K562 (cell line): ENCODE measurements at regions not wholly inside any gene's neighbourhood (a gene's known extent, or its start where the extent isn't known, plus 50 kb on each side); places are given as distances from the start of the nearest gene placed in this dataset.

ENCODE experiments used
- ATAC-seq: fragments of 200-7000 bp; cut with Tn5 transposase; 3 replicates; pipeline ENCODE4 v1.9.1; 2020; ENCODE audit warnings: moderate library complexity
- BruUV-seq: library from RNA; stranded (reverse); fragments of 400-500 nt; replicated peaks from 2 replicates; lab custom pipeline; 2021; lab: Mats Ljungman, UMichigan
- CTCF ChIA-PET: fragments of 300-600 bp; formaldehyde crosslinking; extraction: SDS; loops from one replicate; lab custom pipeline; 2021; ENCODE audit warnings: low intra/inter-chr PET ratio; lab: Yijun Ruan, JAX
- POLR2A ChIA-PET: fragments of 300-600, 350-650 bp; sonication (Branson Sonifier 250); formaldehyde crosslinking; extraction: SDS; loops from one replicate; lab custom pipeline; 2021; ENCODE audit warnings: antibody characterized with exemption, inconsistent platforms; lab: Yijun Ruan, JAX
- DNase-seq, 4 experiments: peaks; one replicate each; pipeline versions ENCODE4 v3.0.0 to v3.0.0-alpha.2; 2011 to 2018; ENCODE audit warnings: low spot score in 3 of 4, mixed read lengths in 3 of 4; ENCODE audit errors: extremely low read depth in 1 of 4
- FAIRE-seq: peaks from 2 replicates; lab custom pipeline; 2011; peaks lifted over from hg19 to GRCh38; lab: Jason Lieb, UNC
- H2AFZ ChIP-seq: 2 replicates; pipeline ENCODE4 v1.6.0; 2011; ENCODE audit warnings: low read depth, low read length, control low read depth, inconsistent platforms
- H3K27ac ChIP-seq: fragments of 200-600 bp; 3 replicates; pipeline ENCODE4 v1.8.0; 2011; ENCODE audit warnings: low read depth, mild to moderate bottlenecking, control low read depth, inconsistent platforms, low read length, moderate library complexity, mixed read lengths; ENCODE audit errors: extremely low read depth
- H3K27me3 ChIP-seq, 2 experiments: fragments of 300-600 bp in 1 of 2; 2 replicates in 1 of 2; 3 replicates in 1 of 2; pipeline versions ENCODE4 v1.6.0 to v1.8.0; 2011; ENCODE audit warnings: inconsistent platforms in 2 of 2, low read length in 2 of 2, mild to moderate bottlenecking in 1 of 2, mixed read lengths in 1 of 2, moderate library complexity in 1 of 2; ENCODE audit not compliant: control insufficient read depth in 2 of 2, insufficient read depth in 2 of 2
- H3K36me3 ChIP-seq: fragments of 300-600 bp; 3 replicates; pipeline ENCODE4 v1.8.0; 2011; ENCODE audit warnings: mild to moderate bottlenecking, low read length, inconsistent platforms; ENCODE audit not compliant: control insufficient read depth, insufficient read depth
- H3K4me1 ChIP-seq, 2 experiments: fragments of 200-600 bp in 1 of 2; replicated peaks in 1 of 2; 2 replicates in 1 of 2; 3 replicates in 1 of 2; pipeline versions ENCODE4 v1.5.1 to v1.8.0; 2011; ENCODE audit warnings: inconsistent platforms in 2 of 2, low read length in 2 of 2, mild to moderate bottlenecking in 1 of 2, mixed read lengths in 1 of 2, moderate library complexity in 1 of 2; ENCODE audit not compliant: control insufficient read depth in 2 of 2, insufficient read depth in 2 of 2
- H3K4me2 ChIP-seq: 2 replicates; pipeline ENCODE4 v1.6.1; 2011; ENCODE audit warnings: low read length, control low read depth, inconsistent platforms, mixed read lengths; ENCODE audit not compliant: insufficient read depth
- H3K4me3 ChIP-seq: fragments of 200-600 bp; sonication (generic), shearing (Covaris generic); 2 replicates; pipeline ENCODE4 v1.5.1; 2016; ENCODE audit warnings: control low read depth, inconsistent platforms
- H3K79me2 ChIP-seq: fragments of 200-600 bp; 3 replicates; pipeline ENCODE4 v1.8.0; 2011; ENCODE audit warnings: low read length, inconsistent platforms; ENCODE audit not compliant: control insufficient read depth, insufficient read depth
- H3K9ac ChIP-seq, 2 experiments: 2 replicates each; pipeline versions ENCODE4 v1.6.0 to v1.6.1; 2011; ENCODE audit warnings: low read depth in 2 of 2, low read length in 2 of 2, control low read depth in 1 of 2, inconsistent platforms in 1 of 2, mild to moderate bottlenecking in 1 of 2, mixed read lengths in 1 of 2; ENCODE audit not compliant: insufficient read depth in 1 of 2
- H3K9me1 ChIP-seq: one replicate; pipeline ENCODE4 v1.6.0; 2011; ENCODE audit warnings: inconsistent platforms, mild to moderate bottlenecking, low read length, moderate library complexity; ENCODE audit not compliant: control insufficient read depth, insufficient read depth
- H3K9me3 ChIP-seq: replicated peaks from 2 replicates; pipeline ENCODE4 v1.5.1; 2011; ENCODE audit warnings: low read depth, low read length, inconsistent platforms; ENCODE audit not compliant: control insufficient read depth, insufficient read depth
- H4K20me1 ChIP-seq: replicated peaks from 2 replicates; pipeline ENCODE4 v1.6.1; 2011; ENCODE audit warnings: low read length, inconsistent platforms, mixed read lengths; ENCODE audit not compliant: control insufficient read depth, insufficient read depth
- CREB3 ChIP-seq: fragments of 450-650 bp; conservative IDR thresholded peaks from 2 replicates; pipeline ENCODE4 v1.6.1; 2016; ENCODE audit warnings: missing genetic modification characterization, low read depth, mild to moderate bottlenecking, missing compliant biosample characterization, moderate library complexity
- FIP1L1 ChIP-seq: fragments of 200-400 bp; formaldehyde crosslinking; IDR thresholded peaks from 2 replicates; pipeline ENCODE4 v1.6.1; 2018; ENCODE audit warnings: mild to moderate bottlenecking, low read depth, low read length; ENCODE audit not compliant: poor library complexity, severe bottlenecking
- MAFK ChIP-seq: IDR thresholded peaks from 2 replicates; pipeline ENCODE4 v1.6.1; 2011; ENCODE audit warnings: low read length, improper control_type of control experiment
- MECOM ChIP-seq: fragments of 250-450 bp; sonication (Bioruptor Pico); IDR thresholded peaks from 2 replicates; pipeline ENCODE4 v1.8.0; 2022; ENCODE audit warnings: inconsistent platforms
- MYC ChIP-seq, 2 experiments: fragments of 250-450 bp in 1 of 2; sonication (Bioruptor Pico) in 1 of 2; IDR thresholded peaks; 2 replicates each; pipeline versions ENCODE4 v1.5.1 to v1.6.1; 2012 to 2021; ENCODE audit warnings: low read depth in 2 of 2, borderline replicate concordance in 1 of 2, improper control_type of control experiment in 1 of 2, low read length in 1 of 2, mild to moderate bottlenecking in 1 of 2, moderate library complexity in 1 of 2
- MYNN ChIP-seq, 2 experiments: sonication (generic); formaldehyde crosslinking in 1 of 2; IDR thresholded peaks; 2 replicates each; pipeline versions ENCODE4 v1.5.0 to v1.6.1; 2016 to 2020; ENCODE audit warnings: antibody characterized with exemption in 1 of 2, missing genetic modification reagents in 1 of 2
- NELFE ChIP-seq: IDR thresholded peaks from 2 replicates; pipeline ENCODE4 v1.6.1; 2011; ENCODE audit warnings: mild to moderate bottlenecking; ENCODE audit not compliant: insufficient read depth, insufficient read length
- POLR2B ChIP-seq: fragments of 450-650 bp; IDR thresholded peaks from 2 replicates; pipeline ENCODE4 v1.6.1; 2018; ENCODE audit warnings: low read depth; ENCODE audit not compliant: partially characterized antibody
- TAF7 ChIP-seq: fragments of 450-650 bp; IDR thresholded peaks from 2 replicates; pipeline ENCODE4 v1.6.1; 2016; ENCODE audit warnings: missing genetic modification characterization, missing compliant biosample characterization
- TFAM ChIP-seq: fragments of 250-450 bp; sonication (Bioruptor Pico); conservative IDR thresholded peaks from 2 replicates; pipeline ENCODE4 v1.5.0; 2021; ENCODE audit warnings: mild to moderate bottlenecking, moderate library complexity
- WGBS: fragments of 100-300 bp; shearing (Covaris generic); methylation state at CpG from one replicate; pipeline ENCODE4 v1.1.6; 2016; ENCODE audit warnings: low coverage, mixed read lengths; ENCODE audit not compliant: insufficient coverage; ENCODE audit errors: missing lambda C conversion rate; 5-methylcytosine and 5-hydroxymethylcytosine counted together
- in situ Hi-C: fragments of 300-500 bp; cut with MboI; formaldehyde crosslinking; loops from 4 replicates; pipeline ENCODE4 v1.15.0; 2018; ENCODE audit warnings: inconsistent platforms, mixed read lengths
- intact Hi-C: fragments of 100-400 bp; cut with micrococcal nuclease; formaldehyde crosslinking; loops from 2 replicates; pipeline ENCODE4 v1.14.2; 2022

- POLR2A ChIA-PET = interaction anchor here (0.6 kb wide), 1 partner anchor 37 kb away, joined by 4 read pairs; no protein-coding TSS in a partner anchor
- BruUV-seq = no TSS peak
- H3K4me2 ChIP-seq = no peak overlapping the region
Measured at GRCh38 chr18:61953641-61954040, 60.8 kb upstream of the RNF152 start.

More at GRCh38 chr18:61953641-61954040, 60.8 kb upstream of the RNF152 start:
- Histone ChIP-seq H3K9me3 (no peaks in the 10 kb centered on the region), H2AFZ (no peak overlapping the region), H3K27ac (no peak overlapping the region), H3K79me2 (no peaks in the 10 kb centered on the region), H3K36me3 (no peaks in the 10 kb centered on the region), H3K4me1 (no peaks in the 10 kb centered on the region), H4K20me1 (no peaks in the 10 kb centered on the region), H3K4me3 (no peak overlapping the region), H3K27me3 (peaks cover 0 to 18% of the 10 kb centered on the region in 2 experiments; a peak in 2 of 5 replicates), H3K9me1 (no peaks in the 10 kb centered on the region), H3K9ac (no peak overlapping the region)
- intact Hi-C loops = no loop called here
- CTCF ChIA-PET = no interaction called here
- FAIRE-seq (no peak), DNase-seq (no peak), ATAC-seq (no peak)
- in situ Hi-C loops = no loop called here
- 0% methylated on average over 4 of the region's 5 CpGs for WGBS
- TF ChIP-seq POLR2B = no peak
- TF ChIP-seq TAF7 = no peak
- no peak for TF ChIP-seq MAFK
- TF ChIP-seq FIP1L1 = no peak
- TF ChIP-seq MECOM (CRISPR knock-in tag) = no peak
- TF ChIP-seq MYC (IDR thresholded peaks at IDR 0.05; ENCODE audit: low read depth, low read length) = no peak
- TF ChIP-seq MYC (CRISPR knock-in tag; IDR thresholded peaks at IDR 0.05; ENCODE audit: borderline replicate concordance, low read depth) = no peak
- TF ChIP-seq CREB3 (tag) = no peak
- no peak for TF ChIP-seq NELFE
- no peak for TF ChIP-seq TFAM
- no peak for TF ChIP-seq MYNN (IDR thresholded peaks at IDR 0.05)
- TF ChIP-seq MYNN (CRISPR knock-in tag; IDR thresholded peaks at IDR 0.05) = no peak
- TF ChIP-seq, all 486 proteins: peak for 0
